ENCODE measurements at regions not wholly inside any gene's neighbourhood (a gene's known extent, or its start where the extent isn't known, plus 50 kb on each side); places are given as distances from the start of the nearest gene placed in this dataset.

- Histone ChIP-seq H3K4me3 (ENCODE audit: control extremely low read depth in 1 of 5, extremely low read depth in 1 of 5, insufficient read depth in 1 of 5, low read depth in 2 of 5, low read length in 4 of 5) (no peak overlapping the region), H3K9ac (ENCODE audit: low read length) (no peak overlapping the region), H3K36me3 (replicated peaks in 1 of 2; ENCODE audit: control extremely low read depth in 1 of 2, control insufficient read depth in 1 of 2, extremely low read depth in 1 of 2, insufficient read depth in 2 of 2, low read length in 1 of 2) (no peaks in the 10 kb centered on the region), H4K20me1 (ENCODE audit: control insufficient read depth, insufficient read depth, low read length, poor library complexity, severe bottlenecking) (no peaks in the 10 kb centered on the region), H3K79me2 (ENCODE audit: control insufficient read depth, insufficient read depth, low read length) (no peaks in the 10 kb centered on the region), H3K27me3 (replicated peaks in 1 of 4; ENCODE audit: control extremely low read depth in 1 of 4, control insufficient read depth in 3 of 4, insufficient read depth in 4 of 4, low read length in 3 of 4) (no peaks in the 10 kb centered on the region), H3K4me1 (ENCODE audit: control insufficient read depth in 2 of 2, insufficient read depth in 2 of 2, low read length in 2 of 2) (no peaks in the 10 kb centered on the region), H2AFZ (ENCODE audit: insufficient read depth, low read depth, low read length, poor library complexity, severe bottlenecking) (no peak overlapping the region), H3K4me2 (replicated peaks; ENCODE audit: low read depth, low read length, poor library complexity, severe bottlenecking) (no peak overlapping the region), H3K27ac (ENCODE audit: low read length in 2 of 2) (no peak overlapping the region), H3K9me3 (ENCODE audit: control extremely low read depth in 1 of 3, control insufficient read depth in 2 of 3, insufficient read depth in 1 of 3, low read length in 2 of 3) (peaks cover 0 to 4% (median 0%) of the 10 kb centered on the region in 3 donors)
- intact Hi-C loops (cut with micrococcal nuclease), result no loop called here
- ATAC-seq (ENCODE audit: low read depth) (no peak), DNase-seq (no peak)
- H3K4me3 Mint-ChIP-seq, result no peak overlapping the region
- no peaks in the 10 kb centered on the region for H3K9me3 Mint-ChIP-seq (ENCODE audit: insufficient read depth)
- H3K27me3 Mint-ChIP-seq, result no peaks in the 10 kb centered on the region
- no peak overlapping the region for H3K27ac Mint-ChIP-seq
- no peaks in the 10 kb centered on the region for H3K4me1 Mint-ChIP-seq
- CTCF ChIA-PET, result no interaction called here
- TF ChIP-seq CTCF (IDR thresholded peaks at IDR 0.05) (no peak), EZH2 (IDR thresholded peaks at IDR 0.05; ENCODE audit: borderline replicate concordance, insufficient read depth, low read depth, low read length, poor library complexity, severe bottlenecking) (no peak)
- POLR2A ChIA-PET, result no interaction called here
Observed at GRCh38 chr10:4227586-4227985, 442.6 kb upstream of the KLF6 start.

- no peak overlapping the region for H3K27ac ChIP-seq (ENCODE audit: low read length in 2 of 2)
- no peaks in the 10 kb centered on the region for H4K20me1 ChIP-seq (ENCODE audit: control insufficient read depth, insufficient read depth, low read length, poor library complexity, severe bottlenecking)
- no peaks in the 10 kb centered on the region for H3K27me3 ChIP-seq (replicated peaks in 1 of 4; ENCODE audit: control extremely low read depth in 1 of 4, control insufficient read depth in 3 of 4, insufficient read depth in 4 of 4, low read length in 3 of 4)
- DNase-seq (no peak), ATAC-seq (ENCODE audit: low read depth) (no peak)
- WGBS (ENCODE audit: insufficient coverage), result 88% methylated on average over 2 of the region's 4 CpGs
- ChIA-PET POLR2A (no interaction called here), CTCF (no interaction called here)
- no peaks in the 10 kb centered on the region for H3K4me1 Mint-ChIP-seq
- no peak overlapping the region for H3K4me3 ChIP-seq (ENCODE audit: control extremely low read depth in 1 of 5, extremely low read depth in 1 of 5, insufficient read depth in 1 of 5, low read depth in 2 of 5, low read length in 4 of 5)
- no peaks in the 10 kb centered on the region for H3K9me3 Mint-ChIP-seq (ENCODE audit: insufficient read depth)
- intact Hi-C loops (cut with micrococcal nuclease), result no loop called here
- H3K27ac Mint-ChIP-seq, result no peak overlapping the region
- no peak overlapping the region for H3K4me2 ChIP-seq (replicated peaks; ENCODE audit: low read depth, low read length, poor library complexity, severe bottlenecking)
- no peaks in the 10 kb centered on the region for H3K27me3 Mint-ChIP-seq
- no peak overlapping the region for H2AFZ ChIP-seq (ENCODE audit: insufficient read depth, low read depth, low read length, poor library complexity, severe bottlenecking)
- H3K4me1 ChIP-seq (ENCODE audit: control insufficient read depth in 2 of 2, insufficient read depth in 2 of 2, low read length in 2 of 2), result no peaks in the 10 kb centered on the region
- no peaks in the 10 kb centered on the region for H3K79me2 ChIP-seq (ENCODE audit: control insufficient read depth, insufficient read depth, low read length)
- no peak overlapping the region for H3K9ac ChIP-seq (ENCODE audit: low read length)
- H3K36me3 ChIP-seq (replicated peaks in 1 of 2; ENCODE audit: control extremely low read depth in 1 of 2, control insufficient read depth in 1 of 2, extremely low read depth in 1 of 2, insufficient read depth in 2 of 2, low read length in 1 of 2), result no peaks in the 10 kb centered on the region
- H3K9me3 ChIP-seq (ENCODE audit: control extremely low read depth in 1 of 3, control insufficient read depth in 2 of 3, insufficient read depth in 1 of 3, low read length in 2 of 3), result peaks cover 0 to 4% (median 0%) of the 10 kb centered on the region in 3 donors
- TF ChIP-seq EZH2 (IDR thresholded peaks at IDR 0.05; ENCODE audit: borderline replicate concordance, insufficient read depth, low read depth, low read length, poor library complexity, severe bottlenecking) (no peak), CTCF (IDR thresholded peaks at IDR 0.05) (no peak)
- H3K4me3 Mint-ChIP-seq, result no peak overlapping the region
Observed at GRCh38 chr10:4226941-4227540, 442.0 kb upstream of the KLF6 start.

All from B cell (primary cell).